Uterus (tissue), 2 donors: ENCODE measurements at regions not wholly inside any gene's neighbourhood (a gene's known extent, or its start where the extent isn't known, plus 50 kb on each side); places are given as distances from the start of the nearest gene placed in this dataset.

Experiments
- CTCF ChIP-seq, 4 experiments: fragments of 200-600 bp in 2 of 4; fragments of 450-650 bp in 2 of 4; sonication (generic) in 2 of 4; IDR thresholded peaks; one replicate each; pipeline ENCODE4 v1.5.1; 2016 to 2019; ENCODE audit warnings: antibody characterized with exemption in 4 of 4, mild to moderate bottlenecking in 2 of 4, moderate library complexity in 1 of 4
- POLR2A ChIP-seq, 2 donors: fragments of 450-650 bp; IDR thresholded peaks; one replicate each; pipeline ENCODE4 v1.6.1; 2016; ENCODE audit warnings: antibody characterized with exemption in 2 of 2, mild to moderate bottlenecking in 1 of 2, moderate library complexity in 1 of 2

DNA sequence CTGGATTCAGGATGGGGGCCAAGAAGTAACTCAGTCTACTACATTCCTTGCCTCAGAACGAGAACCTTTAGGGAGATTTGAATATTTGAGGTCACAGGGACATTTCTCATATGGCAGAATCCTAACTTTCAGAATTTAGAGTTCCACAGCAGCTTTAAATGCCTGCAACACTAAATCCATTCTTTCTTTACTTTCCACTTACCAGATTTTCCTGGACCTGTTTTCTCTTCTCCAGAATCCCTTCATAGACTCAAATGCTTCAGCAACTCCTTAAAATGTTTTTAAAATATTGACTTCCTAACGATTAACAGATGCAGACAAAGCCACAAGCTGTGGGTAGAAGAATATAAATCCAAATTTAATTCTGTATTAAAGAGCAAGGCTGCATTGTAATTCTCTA lies 63.1 kb downstream of the PRSS23 start:
- no peak for TF ChIP-seq CTCF (IDR thresholded peaks at IDR 0.05)
- TF ChIP-seq POLR2A (IDR thresholded peaks at IDR 0.05): no peak
